H1 (cell line): ENCODE measurements at regions not wholly inside any gene's neighbourhood (a gene's known extent, or its start where the extent isn't known, plus 50 kb on each side); places are given as distances from the start of the nearest gene placed in this dataset.

Experiments used
- CTCF ChIA-PET: fragments of 300-600 bp; sonication (Branson Sonifier 250); formaldehyde crosslinking; loops from one replicate; lab custom pipeline; 2021; ENCODE audit not compliant: partially characterized antibody; lab: Charles Lee
- POLR2A ChIA-PET: fragments of 300-600 bp; sonication (Branson Sonifier 250); formaldehyde crosslinking; loops from one replicate; lab custom pipeline; 2021; ENCODE audit warnings: inconsistent platforms; ENCODE audit not compliant: partially characterized antibody; lab: Charles Lee
- DNase-seq, 2 experiments: peaks; one replicate each; pipeline versions ENCODE4 v3.0.0 to v3.0.0-alpha.2; 2010 to 2022; ENCODE audit warnings: low spot score in 2 of 2, low read depth in 1 of 2, mixed read lengths in 1 of 2
- FAIRE-seq: peaks from 2 replicates; lab custom pipeline; 2011; peaks lifted over from hg19 to GRCh38; lab: Jason Lieb, UNC
- H2AFZ ChIP-seq: 2 replicates; pipeline ENCODE4 v1.8.1; 2012; ENCODE audit warnings: low read length, inconsistent platforms
- H2AK5ac ChIP-seq: 2 replicates; pipeline ENCODE4 v1.6.1; 2013; ENCODE audit warnings: low read depth, low read length
- H2BK120ac ChIP-seq: replicated peaks from 2 replicates; pipeline ENCODE3; 2013; ENCODE audit warnings: low read depth, low read length, inconsistent platforms
- H2BK12ac ChIP-seq: 2 replicates; pipeline ENCODE4 v1.6.1; 2013; ENCODE audit warnings: low read depth, low read length
- H2BK15ac ChIP-seq: 2 replicates; pipeline ENCODE4 v1.6.1; 2013; ENCODE audit warnings: low read length
- H2BK20ac ChIP-seq: 2 replicates; pipeline ENCODE4 v1.6.1; 2013; ENCODE audit warnings: low read length
- H2BK5ac ChIP-seq: 2 replicates; pipeline ENCODE4 v1.6.1; 2013; ENCODE audit warnings: low read depth, low read length
- H3K14ac ChIP-seq: 2 replicates; pipeline ENCODE4 v1.6.1; 2013; ENCODE audit warnings: inconsistent platforms; ENCODE audit not compliant: insufficient read length
- H3K18ac ChIP-seq: 2 replicates; pipeline ENCODE4 v1.6.1; 2013; ENCODE audit warnings: low read length; ENCODE audit errors: extremely low read depth
- H3K23ac ChIP-seq: 2 replicates; pipeline ENCODE4 v1.6.1; 2013; ENCODE audit warnings: inconsistent platforms; ENCODE audit not compliant: insufficient read length
- H3K23me2 ChIP-seq: 2 replicates; pipeline ENCODE4 v1.6.1; 2013; ENCODE audit warnings: low read depth, low read length
- H3K27ac ChIP-seq: 2 replicates; pipeline ENCODE4 v1.6.1; 2011; ENCODE audit warnings: low read depth, low read length, inconsistent platforms
- H3K27me3 ChIP-seq, 4 experiments: replicated peaks in 1 of 4; 1 replicate in 1 of 4; 2 replicates in 3 of 4; pipeline versions ENCODE4 v1.6.1 to v1.8.1; 2011 to 2013; ENCODE audit warnings: low read length in 3 of 4, mild to moderate bottlenecking in 3 of 4, inconsistent platforms in 2 of 4, mixed read lengths in 2 of 4, moderate library complexity in 1 of 4; ENCODE audit not compliant: control insufficient read depth in 3 of 4, insufficient read depth in 3 of 4; ENCODE audit errors: extremely low read depth in 1 of 4
- H3K36me3 ChIP-seq, 4 experiments: 2 replicates each; pipeline versions ENCODE4 v1.6.1 to v1.8.1; 2011 to 2013; ENCODE audit warnings: mild to moderate bottlenecking in 4 of 4, low read length in 3 of 4, moderate library complexity in 2 of 4, control low read depth in 1 of 4, inconsistent platforms in 1 of 4; ENCODE audit not compliant: insufficient read depth in 4 of 4, control insufficient read depth in 2 of 4
- H3K4ac ChIP-seq: replicated peaks from 2 replicates; pipeline ENCODE3; 2013; ENCODE audit warnings: low read length, low read depth, mixed read lengths, inconsistent platforms; ENCODE audit not compliant: insufficient read length
- H3K4me1 ChIP-seq, 4 experiments: replicated peaks in 1 of 4; 1 replicate in 1 of 4; 2 replicates in 3 of 4; pipeline versions ENCODE4 v1.6.1 to v1.8.1; 2011 to 2013; ENCODE audit warnings: low read length in 3 of 4, inconsistent platforms in 2 of 4, mixed read lengths in 1 of 4; ENCODE audit not compliant: insufficient read depth in 4 of 4, control insufficient read depth in 3 of 4
- H3K4me2 ChIP-seq, 2 experiments: 2 replicates each; pipeline versions ENCODE4 v1.6.1 to v1.8.1; 2011 to 2013; ENCODE audit warnings: low read depth in 2 of 2, low read length in 2 of 2, control low read depth in 1 of 2, inconsistent platforms in 1 of 2, mild to moderate bottlenecking in 1 of 2; ENCODE audit not compliant: insufficient read depth in 1 of 2
- H3K4me3 ChIP-seq, 4 experiments: fragments of 200-600, 300-600 bp in 1 of 4; sonication (generic), shearing (Covaris generic), sonication (Bioruptor Twin) in 1 of 4; 2 replicates each; pipeline versions ENCODE4 v1.5.1 to v1.8.1; 2011 to 2016; ENCODE audit warnings: low read length in 4 of 4, low read depth in 3 of 4, control low read depth in 2 of 4, inconsistent platforms in 2 of 4, mild to moderate bottlenecking in 2 of 4, mixed read lengths in 1 of 4, moderate library complexity in 1 of 4; ENCODE audit not compliant: insufficient read depth in 2 of 4; ENCODE audit errors: extremely low read depth in 1 of 4
- H3K56ac ChIP-seq: replicated peaks from 2 replicates; pipeline ENCODE3; 2013; ENCODE audit warnings: low read depth, mild to moderate bottlenecking, mixed read lengths, low read length, inconsistent platforms; ENCODE audit not compliant: insufficient read length
- H3K79me1 ChIP-seq: 2 replicates; pipeline ENCODE4 v1.6.1; 2013; ENCODE audit warnings: low read depth, low read length, control low read depth
- H3K79me2 ChIP-seq, 2 experiments: 2 replicates each; pipeline versions ENCODE4 v1.6.1 to v1.8.1; 2012 to 2013; ENCODE audit warnings: low read length in 2 of 2, mild to moderate bottlenecking in 2 of 2, inconsistent platforms in 1 of 2; ENCODE audit not compliant: insufficient read depth in 2 of 2, control insufficient read depth in 1 of 2
- H3K9ac ChIP-seq, 4 experiments: replicated peaks in 1 of 4; 1 replicate in 1 of 4; 2 replicates in 3 of 4; pipeline versions ENCODE4 v1.6.1 to v1.8.1; 2011 to 2013; ENCODE audit warnings: low read depth in 3 of 4, low read length in 3 of 4, control low read depth in 2 of 4, mild to moderate bottlenecking in 2 of 4, moderate library complexity in 2 of 4, inconsistent platforms in 1 of 4; ENCODE audit errors: extremely low read depth in 1 of 4
- H3K9me3 ChIP-seq, 2 experiments: 2 replicates each; pipeline versions ENCODE4 v1.6.1 to v1.8.1; 2012 to 2013; ENCODE audit warnings: mild to moderate bottlenecking in 2 of 2, moderate library complexity in 2 of 2, control low read depth in 1 of 2, inconsistent platforms in 1 of 2, low read depth in 1 of 2, low read length in 1 of 2, mixed read lengths in 1 of 2; ENCODE audit not compliant: insufficient read depth in 2 of 2
- H4K20me1 ChIP-seq, 2 experiments: replicated peaks in 1 of 2; 2 replicates each; pipeline versions ENCODE3 to v1.8.1; 2011 to 2013; ENCODE audit warnings: inconsistent platforms in 2 of 2, low read length in 2 of 2, mild to moderate bottlenecking in 1 of 2; ENCODE audit not compliant: insufficient read depth in 2 of 2, control insufficient read depth in 1 of 2
- H4K5ac ChIP-seq: 2 replicates; pipeline ENCODE4 v1.6.1; 2013; ENCODE audit warnings: low read length, low read depth, mixed read lengths, inconsistent platforms; ENCODE audit not compliant: insufficient read length
- H4K8ac ChIP-seq: 2 replicates; pipeline ENCODE4 v1.8.0; 2013; ENCODE audit warnings: mild to moderate bottlenecking, moderate library complexity, low read length, inconsistent platforms; ENCODE audit not compliant: insufficient read depth; ENCODE audit errors: extremely low read depth
- H4K91ac ChIP-seq: replicated peaks from 2 replicates; pipeline ENCODE3; 2013; ENCODE audit warnings: low read length, mixed read lengths, inconsistent platforms; ENCODE audit not compliant: insufficient read length
- BRCA1 ChIP-seq: IDR thresholded peaks from 2 replicates; pipeline ENCODE4 v1.6.1; 2012; ENCODE audit warnings: low read depth, low read length, improper control_type of control experiment
- CEBPB ChIP-seq: IDR thresholded peaks from 2 replicates; pipeline ENCODE4 v1.6.1; 2012; ENCODE audit warnings: low read depth, low read length
- KDM1A ChIP-seq: fragments of 200-600, 300-600 bp; sonication (generic); IDR thresholded peaks from 2 replicates; pipeline ENCODE4 v1.7.1; 2016; ENCODE audit warnings: mild to moderate bottlenecking, low read length, borderline replicate concordance
- NANOG ChIP-seq: IDR thresholded peaks from 2 replicates; pipeline ENCODE4 v1.6.1; 2011; ENCODE audit warnings: low read length, low read depth, mild to moderate bottlenecking, inconsistent platforms; ENCODE audit not compliant: insufficient read depth, poor library complexity, severe bottlenecking
- RNF2 ChIP-seq: fragments of 200-900, 300-1000 bp; sonication (generic); IDR thresholded peaks from 2 replicates; pipeline ENCODE4 v1.7.1; 2016; ENCODE audit warnings: borderline replicate concordance, low read depth, mild to moderate bottlenecking, antibody characterized with exemption, low read length; ENCODE audit not compliant: poor library complexity, severe bottlenecking; ENCODE audit errors: missing control alignments
- SIX5 ChIP-seq: IDR thresholded peaks from 2 replicates; pipeline ENCODE4 v1.6.1; 2011; ENCODE audit warnings: mild to moderate bottlenecking, low read depth, low read length
- SP1 ChIP-seq: IDR thresholded peaks from 2 replicates; pipeline ENCODE4 v1.6.1; 2011; ENCODE audit warnings: low read depth, low read length
- WGBS, 2 experiments: shearing (Covaris generic) in 1 of 2; methylation state at CpG; one replicate each; pipeline versions ENCODE4 v1.1.6 to v1.1.7; 2013 to 2015; ENCODE audit warnings: low lambda C conversion rate in 2 of 2, mixed read lengths in 2 of 2, inconsistent platforms in 1 of 2, low coverage in 1 of 2, missing lambda C conversion rate in 1 of 2; ENCODE audit not compliant: insufficient replicate concordance in 2 of 2, insufficient coverage in 1 of 2, insufficient read length in 1 of 2; ENCODE audit errors: extremely low coverage in 1 of 2, missing lambda C conversion rate in 1 of 2; 5-methylcytosine and 5-hydroxymethylcytosine counted together
- TF ChIP-seq, protein P1 (sequence below): IDR thresholded peaks from 2 replicates; pipeline ENCODE4 v1.6.1; 2012; ENCODE audit warnings: inconsistent platforms

DNA sequence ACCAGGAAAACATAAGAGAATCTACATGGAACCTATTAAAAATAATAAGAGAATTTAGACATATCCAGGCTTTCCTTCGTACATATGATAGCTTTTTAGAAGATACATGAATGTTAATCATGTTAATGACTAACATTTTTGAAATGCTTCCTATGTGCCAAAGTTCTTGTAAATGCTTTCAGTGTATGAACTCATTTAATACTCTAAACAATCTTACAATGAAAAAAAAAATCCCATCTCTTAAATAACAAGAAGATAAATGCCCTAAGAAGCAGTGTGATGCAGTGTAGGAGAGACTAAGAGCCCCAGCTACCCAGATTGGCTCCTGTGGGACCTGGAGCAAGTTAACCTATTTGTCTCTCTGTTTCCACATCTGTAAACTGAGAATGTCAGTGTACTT is 220.4 kb upstream of the MYOCD start:
- Histone ChIP-seq H4K8ac (no peak overlapping the region), H2BK5ac (no peak overlapping the region), H4K5ac (no peak overlapping the region), H3K9ac (no peak overlapping the region), H2BK12ac (no peak overlapping the region), H3K23ac (no peak overlapping the region), H3K4me3 (no peak overlapping the region), H2BK15ac (no peak overlapping the region), H3K9me3 (0 out of 4 replicates have a peak, but pooled peaks cover 0 to 6% of the 10 kb centered on the region in 2 experiments), H3K4me2 (no peak overlapping the region), H3K14ac (no peak overlapping the region), H3K18ac (no peak overlapping the region), H3K56ac (no peak overlapping the region), H3K79me1 (no peaks in the 10 kb centered on the region), H3K4ac (no peak overlapping the region), H3K27ac (no peak overlapping the region), H2AK5ac (no peak overlapping the region), H3K79me2 (no peaks in the 10 kb centered on the region), H2BK20ac (no peak overlapping the region), H2BK120ac (no peak overlapping the region), H2AFZ (no peak overlapping the region), H3K27me3 (no peaks in the 10 kb centered on the region), H3K23me2 (no peaks in the 10 kb centered on the region), H4K20me1 (no peaks in the 10 kb centered on the region), H3K36me3 (no peaks in the 10 kb centered on the region), H3K4me1 (no peaks in the 10 kb centered on the region), H4K91ac (no peak overlapping the region)
- ChIA-PET POLR2A (no interaction called here), CTCF (no interaction called here)
- DNase-seq (no peak), FAIRE-seq (no peak)
- WGBS, 2 experiments, result 88% methylated on average over 1 of the region's 1 CpG; no CpG with 5 or more reads in 1 of the 2 experiments
- TF ChIP-seq KDM1A (no peak), BRCA1 (no peak), NANOG (no peak), RNF2 (no peak), SIX5 (no peak), CEBPB (no peak), SP1 (no peak)
- TF ChIP-seq, protein P1, sequence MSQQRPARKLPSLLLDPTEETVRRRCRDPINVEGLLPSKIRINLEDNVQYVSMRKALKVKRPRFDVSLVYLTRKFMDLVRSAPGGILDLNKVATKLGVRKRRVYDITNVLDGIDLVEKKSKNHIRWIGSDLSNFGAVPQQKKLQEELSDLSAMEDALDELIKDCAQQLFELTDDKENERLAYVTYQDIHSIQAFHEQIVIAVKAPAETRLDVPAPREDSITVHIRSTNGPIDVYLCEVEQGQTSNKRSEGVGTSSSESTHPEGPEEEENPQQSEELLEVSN, result no peak
